ENCODE measurements at regions not wholly inside any gene's neighbourhood (a gene's known extent, or its start where the extent isn't known, plus 50 kb on each side); places are given as distances from the start of the nearest gene placed in this dataset.

- TF ChIP-seq CTCF (IDR thresholded peaks at IDR 0.05; ENCODE audit: unreplicated experiment): no peak
- ChIA-PET POLR2A (no interaction called here), CTCF (no interaction called here)
- no TSS peak for BruUV-seq (replicated peaks)
- H3K27ac Mint-ChIP-seq (ENCODE audit: low read depth, unreplicated experiment): no peak overlapping the region
- H3K4me3 Mint-ChIP-seq (ENCODE audit: unreplicated experiment): no peak overlapping the region
- H3K27me3 Mint-ChIP-seq (ENCODE audit: insufficient read depth, unreplicated experiment): no peaks in the 10 kb centered on the region
- peaks cover 12% of the 10 kb centered on the region for H3K9me3 Mint-ChIP-seq (ENCODE audit: unreplicated experiment)
- intact Hi-C loops (cut with micrococcal nuclease): no loop called here
- H3K36me3 Mint-ChIP-seq (ENCODE audit: insufficient read depth, unreplicated experiment): no peaks in the 10 kb centered on the region
- DNase-seq (ENCODE audit: unreplicated experiment): peak; percentile 14
- no peaks in the 10 kb centered on the region for H3K4me1 Mint-ChIP-seq (ENCODE audit: insufficient read depth, unreplicated experiment)
Observed at GRCh38 chr10:57008189-57008588, 647.1 kb upstream of the ZWINT start.

GRCh38 chr10:56991591-56992069 is 630.6 kb upstream of the ZWINT start:
- Mint-ChIP-seq H3K4me1 (ENCODE audit: insufficient read depth, unreplicated experiment) (no peaks in the 10 kb centered on the region), H3K36me3 (ENCODE audit: insufficient read depth, unreplicated experiment) (no peaks in the 10 kb centered on the region), H3K9me3 (ENCODE audit: unreplicated experiment) (no peaks in the 10 kb centered on the region), H3K27me3 (ENCODE audit: insufficient read depth, unreplicated experiment) (no peaks in the 10 kb centered on the region), H3K4me3 (ENCODE audit: unreplicated experiment) (no peak overlapping the region), H3K27ac (ENCODE audit: low read depth, unreplicated experiment) (no peak overlapping the region)
- intact Hi-C loops (cut with micrococcal nuclease): no loop called here
- CTCF ChIA-PET: no interaction called here
- TF ChIP-seq CTCF (IDR thresholded peaks at IDR 0.05; ENCODE audit: unreplicated experiment): no peak
- BruUV-seq (replicated peaks): no TSS peak
- POLR2A ChIA-PET: no interaction called here
- DNase-seq (ENCODE audit: unreplicated experiment): peak; percentile 2

GRCh38 chr10:56975513-56975912 is 614.5 kb upstream of the ZWINT start:
- ChIA-PET POLR2A (interaction anchor here (0.7 to 1.0 kb wide), 2 partner anchors 393 to 466 kb away, joined by 3 read pairs; no protein-coding TSS in a partner anchor), CTCF (interaction anchor here (1.3 kb wide), 1 partner anchor 13 kb away, joined by 6 read pairs; no protein-coding TSS in a partner anchor)
- intact Hi-C loops (cut with micrococcal nuclease): no loop called here
- no peak for DNase-seq (ENCODE audit: unreplicated experiment)
- H3K4me1 Mint-ChIP-seq (ENCODE audit: insufficient read depth, unreplicated experiment): no peaks in the 10 kb centered on the region
- TF ChIP-seq CTCF (IDR thresholded peaks at IDR 0.05; ENCODE audit: unreplicated experiment): no peak
- H3K9me3 Mint-ChIP-seq (ENCODE audit: unreplicated experiment): no peaks in the 10 kb centered on the region
- H3K27me3 Mint-ChIP-seq (ENCODE audit: insufficient read depth, unreplicated experiment): no peaks in the 10 kb centered on the region
- BruUV-seq (replicated peaks): no TSS peak
- H3K4me3 Mint-ChIP-seq (ENCODE audit: unreplicated experiment): no peak overlapping the region
- H3K27ac Mint-ChIP-seq (ENCODE audit: low read depth, unreplicated experiment): no peak overlapping the region
- H3K36me3 Mint-ChIP-seq (ENCODE audit: insufficient read depth, unreplicated experiment): peaks cover 6% of the 10 kb centered on the region

GRCh38 chr10:56973766-56974165 is 612.7 kb upstream of the ZWINT start:
- no peak overlapping the region for H3K27ac Mint-ChIP-seq (ENCODE audit: low read depth, unreplicated experiment)
- BruUV-seq (replicated peaks): no TSS peak
- peaks cover 6% of the 10 kb centered on the region for H3K36me3 Mint-ChIP-seq (ENCODE audit: insufficient read depth, unreplicated experiment)
- H3K9me3 Mint-ChIP-seq (ENCODE audit: unreplicated experiment): no peaks in the 10 kb centered on the region
- no peaks in the 10 kb centered on the region for H3K4me1 Mint-ChIP-seq (ENCODE audit: insufficient read depth, unreplicated experiment)
- intact Hi-C loops (cut with micrococcal nuclease): no loop called here
- POLR2A ChIA-PET: no interaction called here
- no peak for DNase-seq (ENCODE audit: unreplicated experiment)
- H3K4me3 Mint-ChIP-seq (ENCODE audit: unreplicated experiment): no peak overlapping the region
- no peak for TF ChIP-seq CTCF (IDR thresholded peaks at IDR 0.05; ENCODE audit: unreplicated experiment)
- H3K27me3 Mint-ChIP-seq (ENCODE audit: insufficient read depth, unreplicated experiment): no peaks in the 10 kb centered on the region
- CTCF ChIA-PET: no interaction called here

Data from MCF 10A (cell line).